ENCODE measurements at regions not wholly inside any gene's neighbourhood (a gene's known extent, or its start where the extent isn't known, plus 50 kb on each side); places are given as distances from the start of the nearest gene placed in this dataset.
"Not testable (repeated sequence)": the region's sequence is repeated elsewhere in the genome, so short reads cannot be mapped to it uniquely, and the experiment has no call there.

- no peak for DNase-seq
These were observed 238.6 kb downstream of the TRIML1 start for GRCh38 chr4:188377816-188378215.

GRCh38 chr4:188383180-188383579 is 243.9 kb downstream of the TRIML1 start:
- DNase-seq: no peak

GRCh38 chr4:188387179-188387791 is 248.0 kb downstream of the TRIML1 start:
- DNase-seq: no peak

- not testable (repeated sequence) for DNase-seq
These were observed 252.1 kb downstream of the TRIML1 start for GRCh38 chr4:188391349-188391748.

- no peak for DNase-seq
These were observed 256.8 kb downstream of the TRIML1 start for GRCh38 chr4:188396037-188396436.

- DNase-seq: no peak
These were observed 260.6 kb downstream of the TRIML1 start for GRCh38 chr4:188399834-188400233.

- no peak for DNase-seq
These were observed 261.2 kb downstream of the TRIML1 start for GRCh38 chr4:188400451-188400850.

GRCh38 chr4:188403272-188403671 is 264.0 kb downstream of the TRIML1 start:
- no peak for DNase-seq

- DNase-seq: not testable (repeated sequence)
These were observed 266.0 kb downstream of the TRIML1 start for GRCh38 chr4:188405071-188405835.

GRCh38 chr4:188408244-188409030 is 269.2 kb downstream of the TRIML1 start:
- DNase-seq: no peak

- DNase-seq: no peak
These were observed 270.6 kb downstream of the TRIML1 start for GRCh38 chr4:188409851-188410250.

- DNase-seq: no peak
These were observed 272.6 kb downstream of the TRIML1 start for GRCh38 chr4:188411805-188412204.

- no peak for DNase-seq
These were observed 273.3 kb downstream of the TRIML1 start for GRCh38 chr4:188412499-188412898.

GRCh38 chr4:188414441-188414840 is 275.2 kb downstream of the TRIML1 start:
- DNase-seq: no peak

- DNase-seq: no peak
These were observed 277.9 kb downstream of the TRIML1 start for GRCh38 chr4:188417181-188417580.

GRCh38 chr4:188423039-188423438 is 283.8 kb downstream of the TRIML1 start:
- no peak for DNase-seq

GRCh38 chr4:188428935-188429334 is 289.7 kb downstream of the TRIML1 start:
- DNase-seq: no peak

GRCh38 chr4:188429965-188430364 is 290.7 kb downstream of the TRIML1 start:
- no peak for DNase-seq

GRCh38 chr4:188430384-188430783 is 291.1 kb downstream of the TRIML1 start:
- no peak for DNase-seq

GRCh38 chr4:188432328-188432727 is 293.1 kb downstream of the TRIML1 start:
- no peak for DNase-seq

- DNase-seq: no peak
These were observed 294.6 kb downstream of the TRIML1 start for GRCh38 chr4:188433741-188434315.

- no peak for DNase-seq
These were observed 295.4 kb downstream of the TRIML1 start for GRCh38 chr4:188434643-188435042.

GRCh38 chr4:188435381-188435780 is 296.1 kb downstream of the TRIML1 start:
- no peak for DNase-seq
